ENCODE measurements at regions not wholly inside any gene's neighbourhood (a gene's known extent, or its start where the extent isn't known, plus 50 kb on each side); places are given as distances from the start of the nearest gene placed in this dataset.

GRCh38 chr5:42225009-42225408, 198.2 kb upstream of the GHR start:
- TF ChIP-seq, protein P1, sequence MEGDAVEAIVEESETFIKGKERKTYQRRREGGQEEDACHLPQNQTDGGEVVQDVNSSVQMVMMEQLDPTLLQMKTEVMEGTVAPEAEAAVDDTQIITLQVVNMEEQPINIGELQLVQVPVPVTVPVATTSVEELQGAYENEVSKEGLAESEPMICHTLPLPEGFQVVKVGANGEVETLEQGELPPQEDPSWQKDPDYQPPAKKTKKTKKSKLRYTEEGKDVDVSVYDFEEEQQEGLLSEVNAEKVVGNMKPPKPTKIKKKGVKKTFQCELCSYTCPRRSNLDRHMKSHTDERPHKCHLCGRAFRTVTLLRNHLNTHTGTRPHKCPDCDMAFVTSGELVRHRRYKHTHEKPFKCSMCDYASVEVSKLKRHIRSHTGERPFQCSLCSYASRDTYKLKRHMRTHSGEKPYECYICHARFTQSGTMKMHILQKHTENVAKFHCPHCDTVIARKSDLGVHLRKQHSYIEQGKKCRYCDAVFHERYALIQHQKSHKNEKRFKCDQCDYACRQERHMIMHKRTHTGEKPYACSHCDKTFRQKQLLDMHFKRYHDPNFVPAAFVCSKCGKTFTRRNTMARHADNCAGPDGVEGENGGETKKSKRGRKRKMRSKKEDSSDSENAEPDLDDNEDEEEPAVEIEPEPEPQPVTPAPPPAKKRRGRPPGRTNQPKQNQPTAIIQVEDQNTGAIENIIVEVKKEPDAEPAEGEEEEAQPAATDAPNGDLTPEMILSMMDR (IDR thresholded peaks at IDR 0.05; ENCODE audit: insufficient read depth, low read length): no peak
- no peak overlapping the region for H3K4me3 ChIP-seq (ENCODE audit: low read depth, low read length)
- DNase-seq (ENCODE audit: low read depth): no peak

DNA sequence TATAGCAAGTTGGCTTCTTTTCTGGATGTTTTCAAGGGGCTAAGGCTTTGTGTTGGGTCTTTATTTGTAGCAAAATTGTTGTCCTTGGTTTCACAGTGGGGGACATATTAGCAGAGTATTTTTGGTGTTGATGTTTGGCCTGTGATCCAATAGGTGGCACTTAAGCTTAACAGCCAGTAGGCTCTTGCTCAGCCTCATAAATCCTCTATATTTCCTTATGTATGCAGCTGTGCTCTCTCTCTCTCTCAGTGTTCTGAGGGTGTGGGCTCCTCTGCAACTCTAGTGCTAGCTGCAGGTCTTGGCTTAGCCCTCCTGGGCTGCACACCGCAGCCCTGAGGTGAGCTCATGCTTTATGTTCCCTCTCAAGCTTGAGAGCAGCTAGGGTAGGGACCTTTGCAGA, 195.0 kb upstream of the GHR start:
- no peak overlapping the region for H3K4me3 ChIP-seq (ENCODE audit: low read depth, low read length)
- TF ChIP-seq, protein P1 (IDR thresholded peaks at IDR 0.05; ENCODE audit: insufficient read depth, low read length): no peak
- no peak for DNase-seq (ENCODE audit: low read depth)

- no peak for DNase-seq (ENCODE audit: low read depth)
- TF ChIP-seq, protein P1 (IDR thresholded peaks at IDR 0.05; ENCODE audit: insufficient read depth, low read length): no peak
- no peak overlapping the region for H3K4me3 ChIP-seq (ENCODE audit: low read depth, low read length)
Observed at GRCh38 chr5:42230839-42231238, 192.4 kb upstream of the GHR start.

DNA sequence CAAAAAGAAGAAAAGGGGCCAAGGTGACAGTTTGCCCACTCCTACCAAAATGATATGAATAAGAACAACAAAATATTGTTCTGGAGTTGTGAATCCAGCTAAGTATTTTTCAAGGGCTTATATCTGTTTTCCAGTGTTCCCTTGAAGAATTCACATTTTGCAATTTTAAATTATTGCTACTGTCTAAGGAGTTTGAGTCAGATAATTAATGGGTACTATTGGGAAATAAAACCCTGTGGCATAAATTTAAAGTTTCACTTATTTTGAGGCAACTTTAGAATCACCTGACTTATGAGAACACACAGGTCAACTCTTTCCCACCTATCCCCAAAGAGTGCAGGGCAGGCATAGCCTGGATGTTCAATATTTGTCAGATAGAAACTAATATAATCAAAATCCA, 188.0 kb upstream of the GHR start:
- no peak overlapping the region for H3K4me3 ChIP-seq (ENCODE audit: low read depth, low read length)
- no peak for DNase-seq (ENCODE audit: low read depth)
- TF ChIP-seq, protein P1 (IDR thresholded peaks at IDR 0.05; ENCODE audit: insufficient read depth, low read length): no peak

GRCh38 chr5:42235837-42236236, 187.4 kb upstream of the GHR start:
- no peak overlapping the region for H3K4me3 ChIP-seq (ENCODE audit: low read depth, low read length)
- TF ChIP-seq, protein P1 (IDR thresholded peaks at IDR 0.05; ENCODE audit: insufficient read depth, low read length): no peak
- no peak for DNase-seq (ENCODE audit: low read depth)

DNA sequence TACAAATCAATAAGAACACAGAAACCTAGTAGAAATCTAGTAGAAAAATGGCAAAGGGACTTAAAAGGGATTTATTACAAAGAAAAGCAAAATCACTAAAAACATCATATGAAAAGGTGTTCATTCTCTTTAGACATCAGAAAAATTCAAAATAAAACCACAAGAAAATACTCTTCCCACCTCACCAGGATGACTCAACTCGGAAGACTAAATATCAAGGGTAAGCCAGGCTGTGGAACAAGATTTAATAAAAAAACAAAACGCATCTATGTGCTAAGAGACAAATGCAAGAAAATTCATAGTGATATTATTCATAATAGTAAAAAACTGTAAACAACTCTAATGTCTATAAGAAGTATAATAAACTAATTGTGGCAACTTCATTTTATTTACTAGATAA, 181.6 kb upstream of the GHR start:
- TF ChIP-seq, protein P1 (IDR thresholded peaks at IDR 0.05; ENCODE audit: insufficient read depth, low read length): no peak
- H3K4me3 ChIP-seq (ENCODE audit: low read depth, low read length): no peak overlapping the region
- DNase-seq (ENCODE audit: low read depth): no peak

DNA sequence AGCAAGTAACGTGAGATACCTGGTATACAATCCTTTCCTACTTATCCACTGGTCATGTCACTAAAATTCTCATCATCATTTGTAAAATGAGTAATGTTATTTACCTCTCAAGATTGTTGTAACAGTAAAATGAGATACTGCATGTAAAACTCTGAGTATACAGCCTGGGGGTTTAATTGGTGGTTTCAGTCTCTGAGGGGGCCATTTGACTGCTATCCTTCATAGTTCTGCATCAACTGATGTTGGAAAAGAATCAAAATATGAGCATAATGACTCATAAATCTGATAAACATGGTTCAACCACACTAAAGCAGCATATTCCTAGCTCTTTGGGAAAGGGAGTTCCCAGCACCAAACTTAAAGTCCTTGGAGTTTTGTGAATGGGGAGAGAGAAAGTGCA, 181.0 kb upstream of the GHR start:
- H3K4me3 ChIP-seq (ENCODE audit: low read depth, low read length): no peak overlapping the region
- TF ChIP-seq, protein P1 (IDR thresholded peaks at IDR 0.05; ENCODE audit: insufficient read depth, low read length): no peak
- DNase-seq (ENCODE audit: low read depth): no peak
